Cardiac fibroblast (primary cell): ENCODE measurements at regions not wholly inside any gene's neighbourhood (a gene's known extent, or its start where the extent isn't known, plus 50 kb on each side); places are given as distances from the start of the nearest gene placed in this dataset.
"Not testable (repeated sequence)": the region's sequence is repeated elsewhere in the genome, so short reads cannot be mapped to it uniquely, and the experiment has no call there.

Experiments used
- DNase-seq, 2 donors: peaks; one replicate each; pipeline versions ENCODE4 v3.0.0 to v3.0.0-alpha.2; 2010; ENCODE audit warnings: low read depth in 2 of 2
- H3K4me3 ChIP-seq, 2 donors: replicated peaks in 1 of 2; 1 replicate in 1 of 2; 2 replicates in 1 of 2; pipeline ENCODE4 v1.5.1; 2011; ENCODE audit warnings: low read depth in 2 of 2, low read length in 2 of 2, mild to moderate bottlenecking in 2 of 2, moderate library complexity in 1 of 2
- CTCF ChIP-seq: IDR thresholded peaks from one replicate; pipeline ENCODE4 v1.5.1; 2011; ENCODE audit warnings: low read depth, mild to moderate bottlenecking, low read length, inconsistent platforms

GRCh38 chr13:90315061-90315460 is 1032.4 kb upstream of the MIR17HG start:
- TF ChIP-seq CTCF, result no peak
- H3K4me3 ChIP-seq, result no peak overlapping the region
- no peak for DNase-seq

- no peak overlapping the region for H3K4me3 ChIP-seq
- DNase-seq, result no peak
- no peak for TF ChIP-seq CTCF
Measured at GRCh38 chr13:90320664-90321063, 1026.8 kb upstream of the MIR17HG start.

GRCh38 chr13:90321281-90321931 is 1026.1 kb upstream of the MIR17HG start:
- H3K4me3 ChIP-seq, result no peak overlapping the region
- no peak for DNase-seq
- TF ChIP-seq CTCF, result no peak

GRCh38 chr13:90329641-90330040 is 1017.8 kb upstream of the MIR17HG start:
- no peak overlapping the region for H3K4me3 ChIP-seq
- no peak for TF ChIP-seq CTCF
- no peak for DNase-seq

GRCh38 chr13:90331974-90332373 is 1015.5 kb upstream of the MIR17HG start:
- no peak for DNase-seq
- TF ChIP-seq CTCF, result no peak
- no peak overlapping the region for H3K4me3 ChIP-seq

GRCh38 chr13:90336507-90336906 is 1011.0 kb upstream of the MIR17HG start:
- no peak for DNase-seq
- no peak overlapping the region for H3K4me3 ChIP-seq
- no peak for TF ChIP-seq CTCF

- DNase-seq, H3K4me3 ChIP-seq: not testable (repeated sequence)
Measured at GRCh38 chr13:90341348-90341747, 1006.1 kb upstream of the MIR17HG start.

- DNase-seq, H3K4me3 ChIP-seq: not testable (repeated sequence)
Measured at GRCh38 chr13:90348477-90349136, 998.9 kb upstream of the MIR17HG start.
